ENCODE measurements at regions not wholly inside any gene's neighbourhood (a gene's known extent, or its start where the extent isn't known, plus 50 kb on each side); places are given as distances from the start of the nearest gene placed in this dataset.

DNA sequence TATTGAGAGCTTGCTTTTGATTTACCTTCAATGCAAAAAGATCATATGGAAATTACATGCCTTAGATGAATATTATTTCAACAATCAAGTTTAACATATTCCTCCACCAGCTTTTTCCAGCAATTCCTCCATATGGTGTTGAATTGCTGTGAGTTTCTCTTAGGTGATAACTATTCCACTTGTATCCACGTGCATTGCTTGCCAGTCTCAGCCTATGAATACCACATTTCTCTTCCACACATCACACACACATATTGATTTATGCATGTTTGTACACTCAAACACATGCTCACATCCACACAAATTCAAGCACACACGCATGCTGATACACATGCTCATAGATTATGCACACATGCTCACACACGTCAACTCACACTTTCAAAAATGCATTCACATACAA lies 770.0 kb upstream of the LINC00305 start:
- no peak for DNase-seq (ENCODE audit: low read depth)
- H3K27me3 ChIP-seq (ENCODE audit: control insufficient read depth, insufficient read depth, low read length): no peaks in the 10 kb centered on the region
- H3K36me3 ChIP-seq (ENCODE audit: control insufficient read depth, insufficient read depth, low read length): no peaks in the 10 kb centered on the region
- TF ChIP-seq, protein P1, sequence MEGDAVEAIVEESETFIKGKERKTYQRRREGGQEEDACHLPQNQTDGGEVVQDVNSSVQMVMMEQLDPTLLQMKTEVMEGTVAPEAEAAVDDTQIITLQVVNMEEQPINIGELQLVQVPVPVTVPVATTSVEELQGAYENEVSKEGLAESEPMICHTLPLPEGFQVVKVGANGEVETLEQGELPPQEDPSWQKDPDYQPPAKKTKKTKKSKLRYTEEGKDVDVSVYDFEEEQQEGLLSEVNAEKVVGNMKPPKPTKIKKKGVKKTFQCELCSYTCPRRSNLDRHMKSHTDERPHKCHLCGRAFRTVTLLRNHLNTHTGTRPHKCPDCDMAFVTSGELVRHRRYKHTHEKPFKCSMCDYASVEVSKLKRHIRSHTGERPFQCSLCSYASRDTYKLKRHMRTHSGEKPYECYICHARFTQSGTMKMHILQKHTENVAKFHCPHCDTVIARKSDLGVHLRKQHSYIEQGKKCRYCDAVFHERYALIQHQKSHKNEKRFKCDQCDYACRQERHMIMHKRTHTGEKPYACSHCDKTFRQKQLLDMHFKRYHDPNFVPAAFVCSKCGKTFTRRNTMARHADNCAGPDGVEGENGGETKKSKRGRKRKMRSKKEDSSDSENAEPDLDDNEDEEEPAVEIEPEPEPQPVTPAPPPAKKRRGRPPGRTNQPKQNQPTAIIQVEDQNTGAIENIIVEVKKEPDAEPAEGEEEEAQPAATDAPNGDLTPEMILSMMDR (IDR thresholded peaks at IDR 0.05; ENCODE audit: insufficient read depth, low read length, poor library complexity, severe bottlenecking): no peak
- H3K4me3 ChIP-seq (ENCODE audit: low read depth, low read length): no peak overlapping the region

DNA sequence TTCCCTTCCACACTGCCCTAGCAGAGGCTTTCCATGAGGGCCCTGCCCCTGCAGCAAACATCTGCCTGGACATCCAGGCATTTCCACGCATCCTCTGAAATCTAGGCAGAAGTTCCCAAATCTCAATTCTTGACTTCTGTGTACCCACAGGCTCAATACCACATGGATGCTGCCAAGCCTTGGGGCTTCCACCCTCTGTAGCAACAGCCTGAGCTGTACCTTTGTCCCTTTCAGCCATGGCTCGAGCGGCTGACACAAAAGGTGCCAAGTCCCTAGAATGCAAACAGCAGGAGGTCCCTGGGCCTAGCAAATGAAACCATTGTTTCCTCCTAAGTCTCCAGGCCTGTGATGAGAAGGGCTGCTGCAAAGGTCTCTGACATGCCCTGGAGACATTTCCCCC lies 744.5 kb upstream of the LINC00305 start:
- Histone ChIP-seq H3K4me3 (ENCODE audit: low read depth, low read length) (no peak overlapping the region), H3K27me3 (ENCODE audit: control insufficient read depth, insufficient read depth, low read length) (no peaks in the 10 kb centered on the region), H3K36me3 (ENCODE audit: control insufficient read depth, insufficient read depth, low read length) (no peaks in the 10 kb centered on the region)
- DNase-seq (ENCODE audit: low read depth): no peak
- TF ChIP-seq, protein P1 (IDR thresholded peaks at IDR 0.05; ENCODE audit: insufficient read depth, low read length, poor library complexity, severe bottlenecking): no peak

GRCh38 chr18:64888956-64889355 lies 740.1 kb upstream of the LINC00305 start:
- Histone ChIP-seq H3K4me3 (ENCODE audit: low read depth, low read length) (no peak overlapping the region), H3K36me3 (ENCODE audit: control insufficient read depth, insufficient read depth, low read length) (no peaks in the 10 kb centered on the region), H3K27me3 (ENCODE audit: control insufficient read depth, insufficient read depth, low read length) (no peaks in the 10 kb centered on the region)
- DNase-seq (ENCODE audit: low read depth): no peak
- TF ChIP-seq, protein P1 (IDR thresholded peaks at IDR 0.05; ENCODE audit: insufficient read depth, low read length, poor library complexity, severe bottlenecking): no peak

DNA sequence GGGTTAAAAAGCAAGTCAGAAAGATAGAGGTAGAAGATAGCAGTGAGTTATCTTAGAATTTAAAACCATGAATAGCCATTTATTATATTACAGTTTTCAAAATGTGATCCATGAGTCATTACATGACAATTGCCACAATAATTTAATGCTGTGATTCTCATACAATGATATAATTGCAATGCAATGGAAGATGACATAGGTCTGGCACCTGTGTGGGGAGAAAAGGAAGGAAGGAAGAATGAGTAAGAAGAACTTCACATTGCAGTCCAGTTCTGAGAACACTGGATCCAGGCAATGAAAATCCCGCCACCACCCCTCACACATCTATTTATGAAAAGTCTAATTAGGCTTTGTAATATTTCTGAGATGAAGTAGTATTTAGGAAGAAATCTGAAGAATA lies 738.1 kb upstream of the LINC00305 start:
- DNase-seq (ENCODE audit: low read depth): no peak
- Histone ChIP-seq H3K27me3 (ENCODE audit: control insufficient read depth, insufficient read depth, low read length) (no peaks in the 10 kb centered on the region), H3K36me3 (ENCODE audit: control insufficient read depth, insufficient read depth, low read length) (no peaks in the 10 kb centered on the region), H3K4me3 (ENCODE audit: low read depth, low read length) (no peak overlapping the region)
- TF ChIP-seq, protein P1 (IDR thresholded peaks at IDR 0.05; ENCODE audit: insufficient read depth, low read length, poor library complexity, severe bottlenecking): no peak

- no peak for DNase-seq (ENCODE audit: low read depth)
- no peaks in the 10 kb centered on the region for H3K36me3 ChIP-seq (ENCODE audit: control insufficient read depth, insufficient read depth, low read length)
- H3K4me3 ChIP-seq (ENCODE audit: low read depth, low read length): no peak overlapping the region
- TF ChIP-seq, protein P1 (IDR thresholded peaks at IDR 0.05; ENCODE audit: insufficient read depth, low read length, poor library complexity, severe bottlenecking): no peak
- no peaks in the 10 kb centered on the region for H3K27me3 ChIP-seq (ENCODE audit: control insufficient read depth, insufficient read depth, low read length)
Measured at GRCh38 chr18:64882896-64883295, 734.0 kb upstream of the LINC00305 start.

DNA sequence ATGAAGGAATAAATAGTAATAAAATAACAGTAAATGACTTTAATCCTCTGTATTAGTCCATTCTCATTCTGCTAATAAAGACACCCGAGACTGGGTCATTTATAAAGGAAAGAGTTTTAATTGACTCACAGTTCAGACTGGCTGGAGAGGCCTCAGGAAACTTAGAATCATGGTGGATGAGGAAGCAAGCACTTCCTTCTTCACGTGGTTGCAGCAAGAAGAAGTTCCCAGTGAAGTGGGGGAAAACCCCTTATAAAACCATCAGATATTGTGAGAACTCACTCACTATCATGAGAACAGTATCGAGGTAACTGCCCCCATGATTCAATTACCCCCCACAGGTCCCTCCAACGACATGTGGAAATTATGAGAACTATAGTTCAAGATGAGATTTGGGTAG lies 727.9 kb upstream of the LINC00305 start:
- no peak for DNase-seq (ENCODE audit: low read depth)
- Histone ChIP-seq H3K4me3 (ENCODE audit: low read depth, low read length) (no peak overlapping the region), H3K27me3 (ENCODE audit: control insufficient read depth, insufficient read depth, low read length) (no peaks in the 10 kb centered on the region), H3K36me3 (ENCODE audit: control insufficient read depth, insufficient read depth, low read length) (no peaks in the 10 kb centered on the region)
- TF ChIP-seq, protein P1 (IDR thresholded peaks at IDR 0.05; ENCODE audit: insufficient read depth, low read length, poor library complexity, severe bottlenecking): no peak

All from kidney epithelial cell (primary cell).